ENCODE measurements at regions not wholly inside any gene's neighbourhood (a gene's known extent, or its start where the extent isn't known, plus 50 kb on each side); places are given as distances from the start of the nearest gene placed in this dataset.

DNA sequence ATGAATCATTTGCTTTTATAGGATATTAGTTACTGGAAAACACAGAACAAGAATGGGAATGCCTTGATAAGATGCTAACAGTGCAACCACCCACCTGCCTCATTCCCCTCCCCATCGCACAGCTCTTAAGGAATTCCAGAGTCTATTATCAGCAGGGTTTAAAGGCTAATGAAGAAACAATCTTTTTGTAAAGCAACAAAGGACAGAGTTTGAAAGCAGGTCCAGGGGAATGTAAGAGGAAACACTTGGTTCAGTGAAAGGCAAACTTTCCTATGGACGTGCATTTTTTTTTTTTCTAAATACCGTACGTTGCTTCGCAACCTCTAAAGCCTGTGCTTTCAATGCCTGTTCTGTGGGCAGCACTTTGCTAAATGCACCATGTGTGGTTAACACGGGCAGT lies 92.5 kb downstream of the GPR50 start:
- intact Hi-C loops (cut with micrococcal nuclease) = no loop called here
- Histone ChIP-seq H2AFZ (ENCODE audit: insufficient read depth, low read depth, low read length, poor library complexity, severe bottlenecking) (no peak overlapping the region), H3K79me2 (ENCODE audit: control insufficient read depth, insufficient read depth, low read length) (no peaks in the 10 kb centered on the region), H3K4me2 (replicated peaks; ENCODE audit: low read depth, low read length, poor library complexity, severe bottlenecking) (no peak overlapping the region), H3K27me3 (replicated peaks in 1 of 4; ENCODE audit: control extremely low read depth in 1 of 4, control insufficient read depth in 3 of 4, insufficient read depth in 4 of 4, low read length in 3 of 4) (no peaks in the 10 kb centered on the region), H3K27ac (ENCODE audit: low read length in 2 of 2) (no peak overlapping the region), H3K9ac (ENCODE audit: low read length) (no peak overlapping the region), H4K20me1 (ENCODE audit: control insufficient read depth, insufficient read depth, low read length, poor library complexity, severe bottlenecking) (no peaks in the 10 kb centered on the region), H3K4me1 (ENCODE audit: control insufficient read depth in 2 of 2, insufficient read depth in 2 of 2, low read length in 2 of 2) (no peaks in the 10 kb centered on the region), H3K9me3 (ENCODE audit: control extremely low read depth in 1 of 3, control insufficient read depth in 2 of 3, insufficient read depth in 1 of 3, low read length in 2 of 3) (no peaks in the 10 kb centered on the region), H3K4me3 (ENCODE audit: control extremely low read depth in 1 of 5, extremely low read depth in 1 of 5, insufficient read depth in 1 of 5, low read depth in 2 of 5, low read length in 4 of 5) (no peak overlapping the region), H3K36me3 (replicated peaks in 1 of 2; ENCODE audit: control extremely low read depth in 1 of 2, control insufficient read depth in 1 of 2, extremely low read depth in 1 of 2, insufficient read depth in 2 of 2, low read length in 1 of 2) (no peaks in the 10 kb centered on the region)
- 90% methylated on average over 5 of the region's 6 CpGs for WGBS (ENCODE audit: insufficient coverage)
- no peak for TF ChIP-seq EZH2 (IDR thresholded peaks at IDR 0.05; ENCODE audit: borderline replicate concordance, insufficient read depth, low read depth, low read length, poor library complexity, severe bottlenecking)
- TF ChIP-seq, protein P1, sequence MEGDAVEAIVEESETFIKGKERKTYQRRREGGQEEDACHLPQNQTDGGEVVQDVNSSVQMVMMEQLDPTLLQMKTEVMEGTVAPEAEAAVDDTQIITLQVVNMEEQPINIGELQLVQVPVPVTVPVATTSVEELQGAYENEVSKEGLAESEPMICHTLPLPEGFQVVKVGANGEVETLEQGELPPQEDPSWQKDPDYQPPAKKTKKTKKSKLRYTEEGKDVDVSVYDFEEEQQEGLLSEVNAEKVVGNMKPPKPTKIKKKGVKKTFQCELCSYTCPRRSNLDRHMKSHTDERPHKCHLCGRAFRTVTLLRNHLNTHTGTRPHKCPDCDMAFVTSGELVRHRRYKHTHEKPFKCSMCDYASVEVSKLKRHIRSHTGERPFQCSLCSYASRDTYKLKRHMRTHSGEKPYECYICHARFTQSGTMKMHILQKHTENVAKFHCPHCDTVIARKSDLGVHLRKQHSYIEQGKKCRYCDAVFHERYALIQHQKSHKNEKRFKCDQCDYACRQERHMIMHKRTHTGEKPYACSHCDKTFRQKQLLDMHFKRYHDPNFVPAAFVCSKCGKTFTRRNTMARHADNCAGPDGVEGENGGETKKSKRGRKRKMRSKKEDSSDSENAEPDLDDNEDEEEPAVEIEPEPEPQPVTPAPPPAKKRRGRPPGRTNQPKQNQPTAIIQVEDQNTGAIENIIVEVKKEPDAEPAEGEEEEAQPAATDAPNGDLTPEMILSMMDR (IDR thresholded peaks at IDR 0.05) = no peak
- H3K4me3 Mint-ChIP-seq = no peak overlapping the region
- no peaks in the 10 kb centered on the region for H3K4me1 Mint-ChIP-seq
- CTCF ChIA-PET = no interaction called here
- ATAC-seq (ENCODE audit: low read depth) = no peak
- no peak for DNase-seq
- H3K27ac Mint-ChIP-seq = no peak overlapping the region
- peaks cover 6% of the 10 kb centered on the region for H3K27me3 Mint-ChIP-seq
- POLR2A ChIA-PET = no interaction called here
- no peaks in the 10 kb centered on the region for H3K9me3 Mint-ChIP-seq (ENCODE audit: insufficient read depth)

- Histone ChIP-seq H3K79me2 (ENCODE audit: control insufficient read depth, insufficient read depth, low read length) (no peaks in the 10 kb centered on the region), H3K36me3 (replicated peaks in 1 of 2; ENCODE audit: control extremely low read depth in 1 of 2, control insufficient read depth in 1 of 2, extremely low read depth in 1 of 2, insufficient read depth in 2 of 2, low read length in 1 of 2) (no peaks in the 10 kb centered on the region), H3K4me3 (ENCODE audit: control extremely low read depth in 1 of 5, extremely low read depth in 1 of 5, insufficient read depth in 1 of 5, low read depth in 2 of 5, low read length in 4 of 5) (no peak overlapping the region), H3K4me2 (replicated peaks; ENCODE audit: low read depth, low read length, poor library complexity, severe bottlenecking) (no peak overlapping the region), H4K20me1 (ENCODE audit: control insufficient read depth, insufficient read depth, low read length, poor library complexity, severe bottlenecking) (no peaks in the 10 kb centered on the region), H3K4me1 (ENCODE audit: control insufficient read depth in 2 of 2, insufficient read depth in 2 of 2, low read length in 2 of 2) (no peaks in the 10 kb centered on the region), H3K9ac (ENCODE audit: low read length) (no peak overlapping the region), H3K9me3 (ENCODE audit: control extremely low read depth in 1 of 3, control insufficient read depth in 2 of 3, insufficient read depth in 1 of 3, low read length in 2 of 3) (no peaks in the 10 kb centered on the region), H3K27me3 (replicated peaks in 1 of 4; ENCODE audit: control extremely low read depth in 1 of 4, control insufficient read depth in 3 of 4, insufficient read depth in 4 of 4, low read length in 3 of 4) (no peaks in the 10 kb centered on the region), H2AFZ (ENCODE audit: insufficient read depth, low read depth, low read length, poor library complexity, severe bottlenecking) (no peak overlapping the region), H3K27ac (ENCODE audit: low read length in 2 of 2) (no peak overlapping the region)
- Mint-ChIP-seq H3K4me3 (no peak overlapping the region), H3K27me3 (no peaks in the 10 kb centered on the region), H3K27ac (no peak overlapping the region), H3K4me1 (no peaks in the 10 kb centered on the region), H3K9me3 (ENCODE audit: insufficient read depth) (peaks cover 2% of the 10 kb centered on the region)
- POLR2A ChIA-PET = no interaction called here
- CTCF ChIA-PET = no interaction called here
- WGBS (ENCODE audit: insufficient coverage) = no CpG with 5 or more reads among the region's 2 CpGs
- no peak for DNase-seq
- TF ChIP-seq, protein P1 (IDR thresholded peaks at IDR 0.05) = no peak
- no peak for TF ChIP-seq EZH2 (IDR thresholded peaks at IDR 0.05; ENCODE audit: borderline replicate concordance, insufficient read depth, low read depth, low read length, poor library complexity, severe bottlenecking)
- ATAC-seq (ENCODE audit: low read depth) = no peak
- intact Hi-C loops (cut with micrococcal nuclease) = no loop called here
Observed at GRCh38 chrX:151279161-151279560, 102.8 kb downstream of the GPR50 start.

Data from B cell (primary cell).